Lower leg skin (tissue), 3 donors: ENCODE measurements at regions not wholly inside any gene's neighbourhood (a gene's known extent, or its start where the extent isn't known, plus 50 kb on each side); places are given as distances from the start of the nearest gene placed in this dataset.

Source experiments
- POLR2A ChIP-seq, 2 donors: fragments of 450-650 bp; IDR thresholded peaks; one replicate each; pipeline ENCODE4 v1.6.1; 2016 to 2017; ENCODE audit warnings: antibody characterized with exemption in 2 of 2, mild to moderate bottlenecking in 1 of 2, moderate library complexity in 1 of 2
- TF ChIP-seq, protein P1 (sequence below), 3 donors: fragments of 450-650 bp; IDR thresholded peaks; one replicate each; pipeline ENCODE4 v1.5.1; 2016; ENCODE audit warnings: antibody characterized with exemption in 3 of 3, mild to moderate bottlenecking in 3 of 3, moderate library complexity in 2 of 3

DNA sequence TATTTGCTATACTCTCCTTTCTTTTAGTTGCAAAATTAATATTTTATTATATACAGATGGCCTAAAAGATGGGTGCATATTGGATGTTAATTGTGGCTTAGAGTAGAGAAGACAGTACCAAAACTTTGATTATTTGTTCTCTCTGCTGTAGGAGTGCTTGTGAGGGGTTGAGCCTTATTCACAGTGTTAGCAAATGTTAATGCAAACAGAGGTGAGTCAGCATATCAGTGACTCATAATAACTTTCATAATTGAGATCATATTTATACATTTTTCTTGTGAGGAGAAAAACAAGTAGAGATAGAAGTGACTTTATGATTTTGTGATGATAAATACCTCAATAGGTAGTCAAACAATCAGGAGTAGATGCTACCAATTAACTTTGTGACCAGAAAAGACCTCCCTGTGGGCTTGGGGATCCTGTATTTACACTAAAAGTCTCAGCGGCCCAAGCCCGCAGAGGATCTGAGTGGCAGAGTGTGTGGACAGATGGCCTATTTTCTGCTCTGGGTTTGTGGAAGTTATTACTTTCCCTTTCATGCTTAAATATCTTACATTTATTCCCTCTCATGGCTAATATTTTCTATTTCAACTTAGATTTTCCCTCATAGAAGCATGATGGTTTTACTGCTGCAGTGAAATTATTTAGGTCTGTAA, 226.5 kb downstream of the TAF11L14 start:
- TF ChIP-seq, protein P1, sequence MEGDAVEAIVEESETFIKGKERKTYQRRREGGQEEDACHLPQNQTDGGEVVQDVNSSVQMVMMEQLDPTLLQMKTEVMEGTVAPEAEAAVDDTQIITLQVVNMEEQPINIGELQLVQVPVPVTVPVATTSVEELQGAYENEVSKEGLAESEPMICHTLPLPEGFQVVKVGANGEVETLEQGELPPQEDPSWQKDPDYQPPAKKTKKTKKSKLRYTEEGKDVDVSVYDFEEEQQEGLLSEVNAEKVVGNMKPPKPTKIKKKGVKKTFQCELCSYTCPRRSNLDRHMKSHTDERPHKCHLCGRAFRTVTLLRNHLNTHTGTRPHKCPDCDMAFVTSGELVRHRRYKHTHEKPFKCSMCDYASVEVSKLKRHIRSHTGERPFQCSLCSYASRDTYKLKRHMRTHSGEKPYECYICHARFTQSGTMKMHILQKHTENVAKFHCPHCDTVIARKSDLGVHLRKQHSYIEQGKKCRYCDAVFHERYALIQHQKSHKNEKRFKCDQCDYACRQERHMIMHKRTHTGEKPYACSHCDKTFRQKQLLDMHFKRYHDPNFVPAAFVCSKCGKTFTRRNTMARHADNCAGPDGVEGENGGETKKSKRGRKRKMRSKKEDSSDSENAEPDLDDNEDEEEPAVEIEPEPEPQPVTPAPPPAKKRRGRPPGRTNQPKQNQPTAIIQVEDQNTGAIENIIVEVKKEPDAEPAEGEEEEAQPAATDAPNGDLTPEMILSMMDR (IDR thresholded peaks at IDR 0.05), result no peak
- no peak for TF ChIP-seq POLR2A (IDR thresholded peaks at IDR 0.05)
